Mucosa of rectum (tissue), 2 donors: ENCODE measurements at regions not wholly inside any gene's neighbourhood (a gene's known extent, or its start where the extent isn't known, plus 50 kb on each side); places are given as distances from the start of the nearest gene placed in this dataset.

Experiments used
- H3K27ac ChIP-seq, 2 donors: one replicate each; pipeline ENCODE4 v1.7.0; 2013; ENCODE audit warnings: inconsistent platforms in 2 of 2, low read depth in 2 of 2, low read length in 2 of 2
- H3K27me3 ChIP-seq, 2 donors: one replicate each; pipeline ENCODE4 v1.7.0; 2013; ENCODE audit warnings: low read length in 2 of 2; ENCODE audit not compliant: control insufficient read depth in 2 of 2, insufficient read depth in 2 of 2
- H3K36me3 ChIP-seq, 2 donors: one replicate each; pipeline ENCODE4 v1.7.0; 2013; ENCODE audit warnings: low read length in 2 of 2; ENCODE audit not compliant: control insufficient read depth in 2 of 2, insufficient read depth in 2 of 2
- H3K4me1 ChIP-seq, 2 donors: one replicate each; pipeline ENCODE4 v1.7.0; 2013; ENCODE audit warnings: low read length in 2 of 2, mild to moderate bottlenecking in 1 of 2; ENCODE audit not compliant: control insufficient read depth in 2 of 2, insufficient read depth in 2 of 2
- H3K4me3 ChIP-seq, 2 donors: one replicate each; pipeline ENCODE4 v1.7.0; 2013; ENCODE audit warnings: low read length in 2 of 2
- H3K9ac ChIP-seq, 2 donors: one replicate each; pipeline ENCODE4 v1.7.0; 2013; ENCODE audit warnings: low read length in 2 of 2, low read depth in 1 of 2, mild to moderate bottlenecking in 1 of 2
- H3K9me3 ChIP-seq, 2 donors: one replicate each; pipeline ENCODE4 v1.7.0; 2013; ENCODE audit warnings: low read length in 2 of 2; ENCODE audit not compliant: control insufficient read depth in 2 of 2
- donor health status: healthy.
- donor health status: Normal muscosa, but diverticular disease.

- no peak overlapping the region for H3K9ac ChIP-seq
Measured at GRCh38 chr13:78309497-78310180, 293.7 kb downstream of the POU4F1 start.

GRCh38 chr13:78306519-78307206 lies 296.7 kb downstream of the POU4F1 start:
- Histone ChIP-seq H3K4me3 (no peak overlapping the region), H3K36me3 (no peaks in the 10 kb centered on the region), H3K9me3 (no peaks in the 10 kb centered on the region), H3K4me1 (no peaks in the 10 kb centered on the region), H3K27me3 (no peaks in the 10 kb centered on the region), H3K9ac (no peak overlapping the region), H3K27ac (no peak overlapping the region)

More at GRCh38 chr13:78309497-78310180, 293.7 kb downstream of the POU4F1 start:
- Histone ChIP-seq H3K9me3 (no peaks in the 10 kb centered on the region), H3K4me3 (no peak overlapping the region), H3K27ac (no peak overlapping the region), H3K4me1 (no peaks in the 10 kb centered on the region), H3K36me3 (no peaks in the 10 kb centered on the region), H3K27me3 (no peaks in the 10 kb centered on the region)

GRCh38 chr13:78305171-78305570 lies 298.2 kb downstream of the POU4F1 start:
- Histone ChIP-seq H3K4me1 (no peaks in the 10 kb centered on the region), H3K4me3 (no peak overlapping the region), H3K9me3 (no peaks in the 10 kb centered on the region), H3K36me3 (no peaks in the 10 kb centered on the region), H3K27ac (no peak overlapping the region), H3K9ac (no peak overlapping the region), H3K27me3 (no peaks in the 10 kb centered on the region)

- Histone ChIP-seq H3K9me3 (no peaks in the 10 kb centered on the region), H3K27me3 (no peaks in the 10 kb centered on the region), H3K36me3 (no peaks in the 10 kb centered on the region), H3K27ac (no peak overlapping the region), H3K9ac (no peak overlapping the region), H3K4me3 (no peak overlapping the region), H3K4me1 (no peaks in the 10 kb centered on the region)
Measured at GRCh38 chr13:78299832-78300623, 303.3 kb downstream of the POU4F1 start.

- no peaks in the 10 kb centered on the region for H3K27me3 ChIP-seq
- H3K36me3 ChIP-seq, result no peaks in the 10 kb centered on the region
- H3K27ac ChIP-seq, result no peak overlapping the region
- H3K9ac ChIP-seq, result no peak overlapping the region
- H3K4me3 ChIP-seq, result no peak overlapping the region
- H3K9me3 ChIP-seq, result no peaks in the 10 kb centered on the region
- H3K4me1 ChIP-seq, result no peaks in the 10 kb centered on the region
Measured at GRCh38 chr13:78298657-78299056, 304.7 kb downstream of the POU4F1 start.

- no peaks in the 10 kb centered on the region for H3K27me3 ChIP-seq
- H3K9ac ChIP-seq, result no peak overlapping the region
- no peak overlapping the region for H3K4me3 ChIP-seq
- H3K4me1 ChIP-seq, result no peaks in the 10 kb centered on the region
- no peaks in the 10 kb centered on the region for H3K36me3 ChIP-seq
- H3K27ac ChIP-seq, result no peak overlapping the region
- no peaks in the 10 kb centered on the region for H3K9me3 ChIP-seq
Measured at GRCh38 chr13:78286748-78287147, 316.6 kb downstream of the POU4F1 start.

GRCh38 chr13:78265098-78265497 lies 338.3 kb downstream of the POU4F1 start:
- H3K4me1 ChIP-seq, result no peaks in the 10 kb centered on the region
- H3K36me3 ChIP-seq, result no peaks in the 10 kb centered on the region
- no peak overlapping the region for H3K27ac ChIP-seq
- no peaks in the 10 kb centered on the region for H3K9me3 ChIP-seq
- no peak overlapping the region for H3K9ac ChIP-seq
- no peaks in the 10 kb centered on the region for H3K27me3 ChIP-seq
- H3K4me3 ChIP-seq, result no peak overlapping the region

- Histone ChIP-seq H3K4me1 (peaks cover 0 to 2% of the 10 kb centered on the region in 2 donors), H3K9ac (no peak overlapping the region), H3K27me3 (no peaks in the 10 kb centered on the region), H3K9me3 (no peaks in the 10 kb centered on the region), H3K4me3 (no peak overlapping the region), H3K36me3 (no peaks in the 10 kb centered on the region), H3K27ac (no peak overlapping the region)
Measured at GRCh38 chr13:78258304-78258703, 339.7 kb upstream of the EDNRB start.

GRCh38 chr13:78256484-78256883 lies 337.9 kb upstream of the EDNRB start:
- Histone ChIP-seq H3K9ac (no peak overlapping the region), H3K36me3 (no peaks in the 10 kb centered on the region), H3K4me1 (peaks cover 0 to 2% of the 10 kb centered on the region in 2 donors), H3K4me3 (no peak overlapping the region), H3K9me3 (no peaks in the 10 kb centered on the region), H3K27me3 (no peaks in the 10 kb centered on the region), H3K27ac (no peak overlapping the region)

- peaks cover 0 to 2% of the 10 kb centered on the region in 2 donors for H3K4me1 ChIP-seq
- no peaks in the 10 kb centered on the region for H3K27me3 ChIP-seq
- no peaks in the 10 kb centered on the region for H3K36me3 ChIP-seq
- no peaks in the 10 kb centered on the region for H3K9me3 ChIP-seq
- no peak overlapping the region for H3K9ac ChIP-seq
- no peak overlapping the region for H3K4me3 ChIP-seq
- H3K27ac ChIP-seq, result no peak overlapping the region
Measured at GRCh38 chr13:78254113-78254512, 335.5 kb upstream of the EDNRB start.
